Activated CD8-positive, alpha-beta memory T cell treated with anti-CD3 and anti-CD28 coated beads for 4 hours (primary cell): ENCODE measurements at regions not wholly inside any gene's neighbourhood (a gene's known extent, or its start where the extent isn't known, plus 50 kb on each side); places are given as distances from the start of the nearest gene placed in this dataset.
"Not testable (repeated sequence)": the region's sequence is repeated elsewhere in the genome, so short reads cannot be mapped to it uniquely, and the experiment has no call there.

Experiments
- DNase-seq, 2 donors: peaks; one replicate each; pipeline ENCODE4 v3.0.0-alpha.2; 2020; ENCODE audit warnings: low read depth in 2 of 2

GRCh38 chr1:65527707-65528503 lies 107.4 kb downstream of the LEPR start:
- DNase-seq, result no peak

GRCh38 chr1:65531972-65532570 lies 111.6 kb downstream of the LEPR start:
- DNase-seq, result no peak

- DNase-seq, result no peak
Observed at GRCh38 chr1:65535981-65536380, 115.5 kb downstream of the LEPR start.

- DNase-seq, result no peak
Observed at GRCh38 chr1:65538086-65538485, 117.6 kb downstream of the LEPR start.

GRCh38 chr1:65538664-65539063 lies 118.2 kb downstream of the LEPR start:
- no peak for DNase-seq

GRCh38 chr1:65539266-65540131 lies 119.0 kb downstream of the LEPR start:
- no peak for DNase-seq

GRCh38 chr1:65541161-65541560 lies 120.7 kb downstream of the LEPR start:
- DNase-seq, result no peak

- no peak for DNase-seq
Observed at GRCh38 chr1:65541865-65542264, 121.4 kb downstream of the LEPR start.

- DNase-seq, result not testable (repeated sequence)
Observed at GRCh38 chr1:65542592-65542991, 122.1 kb downstream of the LEPR start.

GRCh38 chr1:65550306-65551010 lies 130.0 kb downstream of the LEPR start:
- DNase-seq, result not testable (repeated sequence)

- not testable (repeated sequence) for DNase-seq
Observed at GRCh38 chr1:65552484-65552883, 132.0 kb downstream of the LEPR start.

GRCh38 chr1:65554086-65554764 lies 133.8 kb downstream of the LEPR start:
- not testable (repeated sequence) for DNase-seq

GRCh38 chr1:65554829-65555228 lies 134.4 kb downstream of the LEPR start:
- DNase-seq, result no peak

- no peak for DNase-seq
Observed at GRCh38 chr1:65558215-65558614, 137.7 kb downstream of the LEPR start.

GRCh38 chr1:65564493-65564892 lies 144.0 kb downstream of the LEPR start:
- DNase-seq, result no peak

- DNase-seq, result no peak
Observed at GRCh38 chr1:65568285-65568684, 147.8 kb downstream of the LEPR start.

- no peak for DNase-seq
Observed at GRCh38 chr1:65572701-65573421, 152.4 kb downstream of the LEPR start.

- DNase-seq, result no peak
Observed at GRCh38 chr1:65577278-65577677, 156.8 kb downstream of the LEPR start.

GRCh38 chr1:65577982-65578381 lies 157.5 kb downstream of the LEPR start:
- DNase-seq, result not testable (repeated sequence)

- DNase-seq, result no peak
Observed at GRCh38 chr1:65581119-65581518, 160.7 kb downstream of the LEPR start.

GRCh38 chr1:65584399-65584798 lies 163.9 kb downstream of the LEPR start:
- no peak for DNase-seq
